B cell (primary cell): ENCODE measurements at regions not wholly inside any gene's neighbourhood (a gene's known extent, or its start where the extent isn't known, plus 50 kb on each side); places are given as distances from the start of the nearest gene placed in this dataset.

Source experiments
- CTCF ChIP-seq: fragments of 200-600 bp; IDR thresholded peaks from one replicate; pipeline ENCODE4 v1.8.0; 2022; ENCODE audit warnings: antibody characterized with exemption, mild to moderate bottlenecking
- EZH2 ChIP-seq: IDR thresholded peaks from 2 replicates; pipeline ENCODE4 v1.6.1; 2012; ENCODE audit warnings: borderline replicate concordance, low read depth, mild to moderate bottlenecking, moderate library complexity, low read length; ENCODE audit not compliant: insufficient read depth, poor library complexity, severe bottlenecking

DNA sequence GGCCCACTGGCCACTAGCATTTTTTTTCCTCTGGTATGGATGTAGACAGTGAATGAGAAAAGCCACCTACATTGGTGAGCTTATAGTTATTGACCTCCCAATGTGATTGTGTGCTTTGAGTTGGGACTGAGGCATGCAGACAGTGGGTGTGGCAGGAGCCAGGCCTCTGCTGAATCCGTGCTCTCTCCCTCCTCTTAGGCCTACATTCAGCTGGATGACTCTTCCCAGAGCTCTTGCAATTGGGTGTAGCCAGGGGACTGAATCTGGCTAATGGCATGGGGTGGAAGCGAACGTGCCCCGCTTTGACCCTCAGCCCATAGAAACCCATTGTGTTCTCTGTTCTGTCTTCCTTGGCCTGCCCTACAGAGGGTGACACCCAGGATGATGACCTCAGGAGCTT is 698.3 kb upstream of the HS6ST1 start:
- TF ChIP-seq CTCF: no peak
- no peak for TF ChIP-seq EZH2
